ENCODE measurements at regions not wholly inside any gene's neighbourhood (a gene's known extent, or its start where the extent isn't known, plus 50 kb on each side); places are given as distances from the start of the nearest gene placed in this dataset.
"Not testable (repeated sequence)": the region's sequence is repeated elsewhere in the genome, so short reads cannot be mapped to it uniquely, and the experiment has no call there.

- not testable (repeated sequence) for DNase-seq
Measured at GRCh38 chr7:91405873-91406272, 141.6 kb downstream of the FZD1 start.

DNA sequence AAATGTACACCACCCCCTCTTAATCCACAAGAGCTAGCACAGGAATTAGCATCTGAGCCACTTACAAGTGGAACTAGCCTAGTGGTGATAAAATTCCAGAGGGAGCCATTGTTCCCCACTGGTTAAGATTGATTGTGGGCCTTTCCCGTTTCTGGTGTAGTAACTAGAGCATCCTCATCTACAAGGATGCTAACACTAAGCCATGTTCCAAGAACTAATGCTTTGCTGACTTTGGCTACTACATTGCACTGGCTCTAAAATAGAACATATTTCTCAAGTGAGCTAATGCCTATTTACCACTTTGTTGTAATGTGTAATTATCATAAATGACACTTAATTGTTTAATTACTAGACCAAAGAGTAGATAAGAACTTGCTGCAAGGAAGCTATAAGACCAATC lies 143.7 kb downstream of the FZD1 start:
- no peak for DNase-seq

- no peak for DNase-seq
Measured at GRCh38 chr7:91408388-91409154, 144.3 kb downstream of the FZD1 start.

GRCh38 chr7:91411060-91411459 lies 146.8 kb downstream of the FZD1 start:
- DNase-seq: no peak

GRCh38 chr7:91412298-91412697 lies 148.1 kb downstream of the FZD1 start:
- DNase-seq: no peak

DNA sequence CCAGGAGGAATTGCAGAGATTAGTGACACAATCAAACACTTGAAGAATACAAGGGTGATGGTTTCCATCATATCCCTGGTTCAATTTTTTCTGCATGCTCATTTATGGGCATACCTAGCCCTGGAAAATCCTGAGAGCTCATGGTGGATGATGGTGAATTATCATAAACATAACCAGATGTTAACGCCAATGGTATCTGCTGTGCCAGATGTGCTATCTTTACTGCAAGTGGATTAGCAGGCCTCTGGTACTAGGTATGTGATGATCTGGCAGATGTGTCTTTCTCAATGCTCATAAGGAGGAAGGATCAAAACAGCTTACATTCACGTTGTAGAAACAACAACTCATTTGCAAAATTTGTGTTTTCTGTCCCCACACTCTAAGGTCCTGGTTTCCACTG lies 150.5 kb downstream of the FZD1 start:
- DNase-seq: no peak

DNA sequence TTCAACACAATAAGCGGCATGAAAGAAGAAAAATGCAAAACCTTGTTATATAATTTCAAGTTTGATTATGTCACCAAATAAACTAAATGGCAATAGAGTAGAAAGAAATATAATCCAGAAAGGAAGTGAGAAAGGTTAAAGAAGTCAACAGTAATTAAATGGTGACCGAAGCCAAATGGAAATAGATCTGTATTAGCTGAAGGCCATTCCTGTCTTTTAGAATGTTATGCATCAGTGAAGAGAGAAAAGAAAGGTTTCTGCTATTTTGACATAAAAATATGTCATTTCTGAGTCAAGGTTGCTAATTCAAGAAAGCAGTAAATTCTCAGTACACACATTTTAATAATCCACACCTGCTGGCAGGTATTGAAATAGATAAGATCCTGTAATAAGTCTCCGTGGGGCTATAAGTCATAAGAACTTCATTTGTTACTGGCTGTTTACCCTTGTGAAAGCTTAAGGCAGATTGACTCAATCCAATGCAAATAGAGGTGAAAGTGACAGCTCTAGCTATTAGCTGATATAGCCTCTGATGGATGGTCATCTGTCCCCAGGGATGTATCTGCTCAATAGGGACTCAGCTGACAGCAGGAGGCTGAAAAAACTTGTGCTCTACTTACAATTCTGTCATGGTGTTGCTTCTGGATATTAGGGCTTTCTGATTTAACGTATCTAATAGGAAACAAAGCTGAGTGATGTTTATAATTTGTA lies 152.1 kb downstream of the FZD1 start:
- DNase-seq: no peak

GRCh38 chr7:91420606-91421005 lies 156.4 kb downstream of the FZD1 start:
- DNase-seq: no peak

DNA sequence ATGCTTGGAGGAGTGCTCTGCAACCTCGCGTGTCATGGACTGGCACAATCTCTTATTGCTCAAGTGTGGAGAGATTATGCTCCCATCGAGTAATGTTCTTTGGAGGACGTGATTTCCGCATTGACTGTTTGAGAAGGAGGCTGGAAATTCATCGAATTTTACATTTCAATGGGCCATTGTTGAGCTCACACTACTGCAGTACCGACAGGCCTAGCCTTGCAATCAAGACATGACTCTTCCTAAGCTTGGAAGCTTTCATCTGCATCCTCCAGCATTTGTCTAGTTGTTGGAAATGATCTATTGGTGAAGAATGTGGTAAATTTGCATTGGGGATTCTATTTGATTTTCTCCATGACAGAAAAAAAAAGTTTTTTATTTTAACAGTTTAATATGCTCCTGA lies 156.8 kb downstream of the FZD1 start:
- no peak for DNase-seq

- no peak for DNase-seq
Measured at GRCh38 chr7:91424371-91424770, 160.1 kb downstream of the FZD1 start.

DNA sequence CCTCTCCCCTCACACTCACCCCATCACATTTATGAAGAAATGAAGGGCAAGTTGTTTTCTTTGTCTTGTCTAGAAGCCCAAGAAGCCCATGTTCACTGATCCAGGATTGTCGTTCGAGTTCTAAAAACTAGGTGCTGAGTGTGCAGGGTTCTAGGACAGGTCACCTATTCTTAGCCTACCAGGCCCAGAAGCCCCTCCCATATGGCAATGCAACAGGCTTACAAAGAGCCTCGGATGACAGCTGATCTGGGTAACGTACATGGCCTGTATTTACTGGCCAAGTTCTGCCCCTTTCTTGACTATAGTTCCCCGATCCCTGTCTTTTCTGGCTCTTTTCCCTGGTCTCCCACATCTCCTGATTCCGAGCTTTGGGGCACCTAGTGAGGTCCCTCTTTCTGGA lies 160.9 kb downstream of the FZD1 start:
- no peak for DNase-seq

DNA sequence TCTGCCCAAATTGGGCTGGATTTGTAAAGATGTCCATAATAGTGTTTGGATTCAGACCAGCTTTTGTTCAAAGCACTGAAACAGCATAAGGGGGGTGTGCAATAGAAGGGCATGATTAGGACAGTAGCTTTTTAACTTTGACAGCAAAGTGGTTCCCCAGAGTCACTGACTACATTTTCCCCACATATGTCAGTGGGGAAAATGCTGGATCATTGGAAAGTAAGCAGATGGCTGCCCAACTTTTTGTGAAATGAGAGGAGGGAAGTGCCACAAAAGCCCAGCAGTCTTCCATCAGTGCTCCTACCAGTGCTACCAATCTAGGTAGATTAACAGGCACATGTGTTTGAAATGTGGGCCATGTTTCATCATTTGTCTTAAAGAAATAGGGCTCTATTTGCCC lies 162.8 kb downstream of the FZD1 start:
- DNase-seq: no peak

- no peak for DNase-seq
Measured at GRCh38 chr7:91431601-91432000, 167.4 kb downstream of the FZD1 start.

GRCh38 chr7:91434836-91435235 lies 170.6 kb downstream of the FZD1 start:
- no peak for DNase-seq

DNA sequence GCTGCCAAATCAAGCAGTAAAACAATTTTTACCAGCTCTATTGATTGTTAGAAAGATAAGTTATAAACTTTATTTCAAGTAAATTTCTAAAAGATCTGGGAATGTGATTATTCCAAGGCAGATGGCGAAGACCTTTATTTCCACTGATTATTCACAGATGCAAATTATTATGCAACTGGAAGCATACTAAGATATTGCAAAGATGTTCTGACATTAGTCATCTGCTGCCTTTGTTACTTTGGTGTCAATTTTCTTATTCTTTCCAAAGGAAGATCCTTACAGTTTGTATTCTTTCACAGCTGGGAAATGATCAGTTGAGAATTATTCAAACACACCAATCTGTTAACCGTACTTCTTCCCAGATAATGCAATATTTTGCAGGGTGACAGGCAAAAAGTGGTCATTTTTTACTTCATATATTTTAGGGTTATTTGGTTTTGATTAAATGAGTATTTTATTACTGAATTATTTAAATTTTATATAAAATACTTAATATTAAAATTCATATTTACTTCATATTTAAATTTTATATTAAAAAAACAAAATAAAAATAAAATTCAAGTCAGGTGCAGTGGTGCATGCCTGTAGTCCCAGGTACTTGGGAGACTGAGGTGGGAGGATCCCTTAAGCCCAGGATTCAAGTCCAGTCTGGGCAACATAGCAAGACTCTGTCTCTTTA lies 171.3 kb downstream of the FZD1 start:
- no peak for DNase-seq

- DNase-seq: no peak
Measured at GRCh38 chr7:91436655-91437054, 172.4 kb downstream of the FZD1 start.

GRCh38 chr7:91440198-91440597 lies 176.0 kb downstream of the FZD1 start:
- not testable (repeated sequence) for DNase-seq

DNA sequence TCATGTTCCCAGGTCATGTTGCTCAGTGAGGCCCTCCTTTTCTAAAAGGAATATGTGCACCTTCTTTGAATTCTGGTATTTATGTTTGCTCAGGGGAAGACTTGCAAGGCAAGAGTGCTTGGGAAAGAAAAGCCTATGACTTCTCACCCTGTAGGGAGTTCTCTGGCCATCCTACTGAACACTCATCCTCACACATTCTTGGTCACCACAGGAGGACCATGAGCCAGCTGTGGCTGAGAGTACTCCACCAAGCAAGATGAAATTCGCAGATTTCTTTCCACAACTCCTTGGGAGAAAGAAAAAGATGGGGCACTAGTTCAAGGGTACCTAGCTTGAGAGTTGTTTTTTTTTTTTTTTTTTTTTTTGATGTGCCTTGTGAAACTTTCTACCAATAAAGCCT lies 179.6 kb downstream of the FZD1 start:
- DNase-seq: no peak

DNA sequence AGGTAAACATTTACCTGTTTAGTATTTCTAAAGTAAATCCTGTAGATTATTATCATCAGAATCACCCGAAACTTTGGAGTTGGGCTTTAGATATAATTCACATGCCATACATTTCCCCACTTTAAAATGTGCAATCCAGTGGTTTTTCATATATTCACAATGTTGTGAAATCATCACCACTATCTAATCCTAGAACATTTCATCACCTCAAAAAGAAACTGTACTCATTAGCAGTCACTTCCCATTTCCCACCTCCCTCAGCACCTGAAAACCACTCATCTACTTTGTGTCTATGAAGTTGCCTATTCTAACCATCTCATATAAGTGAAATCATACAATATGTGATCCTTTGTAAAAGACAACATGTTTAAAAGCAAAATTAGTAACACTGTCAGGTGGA lies 182.6 kb downstream of the FZD1 start:
- no peak for DNase-seq

DNA sequence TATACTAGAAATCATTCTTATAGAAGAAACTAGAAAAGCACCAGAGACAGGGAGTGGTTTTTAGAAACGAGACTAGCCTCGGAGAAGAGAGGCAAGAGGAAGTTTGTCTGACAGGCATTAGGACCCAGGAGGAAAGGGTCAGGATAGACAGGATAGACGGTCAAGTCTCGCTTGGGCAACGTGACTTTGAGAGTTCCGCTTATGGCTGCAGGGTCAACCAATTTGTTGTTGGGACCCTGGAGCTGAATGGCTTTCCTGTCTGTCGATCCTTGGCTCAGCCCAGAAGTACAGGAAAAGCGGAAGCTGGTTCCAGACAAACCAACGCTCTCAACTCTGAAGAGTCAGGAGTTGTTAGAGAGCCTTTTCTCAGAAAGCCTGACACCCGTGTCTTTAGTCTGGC lies 191.2 kb downstream of the FZD1 start:
- DNase-seq: no peak

- no peak for DNase-seq
Measured at GRCh38 chr7:91457208-91457607, 193.0 kb downstream of the FZD1 start.

DNA sequence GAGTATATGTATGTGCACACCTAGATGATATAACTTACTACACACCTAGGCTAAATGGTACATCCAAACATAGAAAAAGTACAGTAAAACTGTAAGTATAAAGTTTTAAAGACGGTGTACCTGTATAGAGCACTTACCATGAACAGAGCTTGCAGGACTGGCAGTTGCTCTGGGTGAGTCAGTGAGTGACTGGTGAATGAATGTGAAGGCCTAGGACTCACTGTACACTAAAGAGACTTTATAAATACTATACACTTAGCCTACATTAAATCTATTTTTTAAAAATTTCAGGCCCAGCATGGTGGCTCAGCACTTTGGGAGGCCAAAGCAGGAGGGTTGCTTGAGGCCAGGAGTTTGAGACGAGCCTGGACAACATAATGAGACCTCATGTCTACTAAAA lies 195.3 kb downstream of the FZD1 start:
- DNase-seq: no peak

DNA sequence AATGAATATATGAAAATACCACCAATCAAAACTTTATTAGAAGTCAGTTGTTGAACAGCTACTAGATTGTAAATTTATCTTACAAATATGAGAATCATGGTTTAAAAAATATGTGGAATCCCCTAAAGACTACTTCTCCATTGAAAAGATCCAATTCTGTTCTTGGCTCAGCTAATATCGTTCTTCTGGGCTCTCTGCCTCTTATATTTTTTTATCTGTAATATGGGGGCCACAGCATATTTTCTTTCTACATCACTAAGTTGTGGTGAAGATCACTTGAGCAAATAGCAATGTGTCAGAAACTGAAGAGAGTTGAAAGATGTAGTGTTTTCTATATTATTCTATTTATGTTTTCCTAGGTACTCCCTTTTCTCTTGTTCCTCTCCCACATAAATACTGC lies 198.1 kb downstream of the FZD1 start:
- no peak for DNase-seq

DNA sequence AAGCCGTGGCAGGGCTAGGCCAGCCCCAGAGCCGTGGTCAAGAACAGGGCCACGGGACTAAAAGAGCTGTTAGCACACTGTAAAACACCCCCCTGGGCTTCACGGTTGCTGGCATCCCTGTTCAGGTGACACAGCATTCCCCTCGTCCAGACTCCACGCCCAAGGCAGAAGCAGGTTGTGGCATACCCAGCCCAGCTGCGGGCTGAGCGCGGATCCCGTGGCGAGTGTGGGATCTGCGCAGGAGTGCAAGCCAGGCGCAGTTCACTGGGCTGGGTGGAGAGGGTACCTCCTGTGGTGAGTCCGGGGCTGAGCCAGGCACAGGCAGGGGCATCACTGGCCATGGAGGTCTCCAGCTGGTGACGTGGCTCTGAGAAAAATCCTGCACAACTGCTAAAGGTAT lies 199.1 kb downstream of the FZD1 start:
- no peak for DNase-seq
